ENCODE measurements at regions not wholly inside any gene's neighbourhood (a gene's known extent, or its start where the extent isn't known, plus 50 kb on each side); places are given as distances from the start of the nearest gene placed in this dataset.

GRCh38 chr10:117929327-117930067 is 117.2 kb downstream of the RAB11FIP2 start:
- no peak for DNase-seq (ENCODE audit: extremely low read depth, low read depth)
- no peak for TF ChIP-seq CTCF (IDR thresholded peaks at IDR 0.05; ENCODE audit: low read depth, low read length)

GRCh38 chr10:117931078-117931477 is 115.7 kb downstream of the RAB11FIP2 start:
- DNase-seq (ENCODE audit: extremely low read depth, low read depth), result no peak
- no peak for TF ChIP-seq CTCF (IDR thresholded peaks at IDR 0.05; ENCODE audit: low read depth, low read length)

GRCh38 chr10:117933036-117933435 is 113.7 kb downstream of the RAB11FIP2 start:
- TF ChIP-seq CTCF (IDR thresholded peaks at IDR 0.05; ENCODE audit: low read depth, low read length), result no peak
- no peak for DNase-seq (ENCODE audit: extremely low read depth, low read depth)

- no peak for TF ChIP-seq CTCF (IDR thresholded peaks at IDR 0.05; ENCODE audit: low read depth, low read length)
- DNase-seq (ENCODE audit: extremely low read depth, low read depth), result no peak
Measured at GRCh38 chr10:117934477-117934876, 112.3 kb downstream of the RAB11FIP2 start.

GRCh38 chr10:117936141-117936540 is 110.6 kb downstream of the RAB11FIP2 start:
- DNase-seq (ENCODE audit: extremely low read depth, low read depth), result peak; percentile 28

GRCh38 chr10:117936566-117936965 is 110.2 kb downstream of the RAB11FIP2 start:
- no peak for TF ChIP-seq CTCF (IDR thresholded peaks at IDR 0.05; ENCODE audit: low read depth, low read length)
- no peak for DNase-seq (ENCODE audit: extremely low read depth, low read depth)

More at GRCh38 chr10:117936141-117936540, 110.6 kb downstream of the RAB11FIP2 start:
- no peak for TF ChIP-seq CTCF (IDR thresholded peaks at IDR 0.05; ENCODE audit: low read depth, low read length)

GRCh38 chr10:117936976-117937375 is 109.8 kb downstream of the RAB11FIP2 start:
- DNase-seq (ENCODE audit: extremely low read depth, low read depth), result no peak
- TF ChIP-seq CTCF (IDR thresholded peaks at IDR 0.05; ENCODE audit: low read depth, low read length), result no peak
